SK-N-SH treated with all-trans-retinoic acid at 6 μM for 48 hours (cell line): ENCODE measurements at regions not wholly inside any gene's neighbourhood (a gene's known extent, or its start where the extent isn't known, plus 50 kb on each side); places are given as distances from the start of the nearest gene placed in this dataset.

Experiments
- OSR1 ChIP-seq: fragments of 250-450 bp; sonication (Bioruptor Pico); IDR thresholded peaks from 2 replicates; pipeline ENCODE4 v1.8.0; 2022; ENCODE audit warnings: moderate library complexity, mild to moderate bottlenecking, inconsistent platforms
- PATZ1 ChIP-seq: fragments of 250-450 bp; sonication (Bioruptor Pico); IDR thresholded peaks from 2 replicates; pipeline ENCODE4 v1.8.0; 2020; ENCODE audit warnings: mild to moderate bottlenecking, moderate library complexity, borderline replicate concordance
- RARB ChIP-seq: fragments of 250-450 bp; sonication (Bioruptor Pico); IDR thresholded peaks from 2 replicates; pipeline ENCODE4 v1.8.0; 2021; ENCODE audit warnings: mild to moderate bottlenecking, moderate library complexity
- ZC3H10 ChIP-seq: fragments of 250-450 bp; sonication (Bioruptor Pico); IDR thresholded peaks from 2 replicates; pipeline ENCODE4 v1.5.1; 2021; ENCODE audit warnings: mild to moderate bottlenecking, moderate library complexity
- ZFP30 ChIP-seq: fragments of 450-650 bp; formaldehyde crosslinking; IDR thresholded peaks from 2 replicates; pipeline ENCODE4 v1.5.0; 2022; ENCODE audit warnings: mild to moderate bottlenecking, moderate library complexity
- ZNF565 ChIP-seq: fragments of 450-650 bp; formaldehyde crosslinking; conservative IDR thresholded peaks from 2 replicates; pipeline ENCODE4 v1.5.0; 2020; ENCODE audit warnings: low read depth, mild to moderate bottlenecking, moderate library complexity
- ZNF8 ChIP-seq: fragments of 450-650 bp; formaldehyde crosslinking; IDR thresholded peaks from 2 replicates; pipeline ENCODE4 v1.5.0; 2020; ENCODE audit warnings: mild to moderate bottlenecking, moderate library complexity

- no peak for TF ChIP-seq ZNF565
- TF ChIP-seq ZNF8 (CRISPR knock-in tag), result no peak
- no peak for TF ChIP-seq PATZ1 (CRISPR knock-in tag)
- no peak for TF ChIP-seq RARB
- TF ChIP-seq ZFP30 (CRISPR knock-in tag), result no peak
- no peak for TF ChIP-seq OSR1
- no peak for TF ChIP-seq ZC3H10 (CRISPR knock-in tag)
Measured at GRCh38 chr21:25127007-25127406, 480.3 kb downstream of the MRPL39 start.
